Effector memory CD8-positive, alpha-beta T cell (primary cell): ENCODE measurements at regions not wholly inside any gene's neighbourhood (a gene's known extent, or its start where the extent isn't known, plus 50 kb on each side); places are given as distances from the start of the nearest gene placed in this dataset.

Source experiments
- ATAC-seq: fragments of 150-1000 bp; cut with Tn5 transposase; replicated peaks from 2 replicates; pipeline ENCODE4 v1.10.0; 2021; ENCODE audit warnings: mild to moderate bottlenecking, moderate library complexity
- DNase-seq, 3 experiments: peaks; one replicate each; pipeline ENCODE4 v3.0.0; 2021
- H3K27ac Mint-ChIP-seq, 2 donors: one replicate each; pipeline ENCODE4 v1.8.0; 2022; ENCODE audit warnings: mild to moderate bottlenecking in 2 of 2, mixed read lengths in 2 of 2, moderate library complexity in 2 of 2
- H3K27me3 Mint-ChIP-seq, 2 donors: one replicate each; pipeline ENCODE4 v1.8.0; 2022; ENCODE audit warnings: mixed read lengths in 2 of 2
- H3K36me3 Mint-ChIP-seq: one replicate; pipeline ENCODE4 v1.8.0; 2022; ENCODE audit warnings: mild to moderate bottlenecking, moderate library complexity, mixed read lengths; ENCODE audit not compliant: insufficient read depth
- H3K4me1 Mint-ChIP-seq, 2 donors: one replicate each; pipeline ENCODE4 v1.8.0; 2022; ENCODE audit warnings: low read depth in 2 of 2, mixed read lengths in 2 of 2
- H3K4me3 Mint-ChIP-seq, 2 donors: one replicate each; pipeline ENCODE4 v1.8.0; 2022; ENCODE audit warnings: mild to moderate bottlenecking in 2 of 2, mixed read lengths in 2 of 2, moderate library complexity in 2 of 2
- H3K9me3 Mint-ChIP-seq, 2 donors: one replicate each; pipeline ENCODE4 v1.8.0; 2022; ENCODE audit warnings: mixed read lengths in 2 of 2

DNA sequence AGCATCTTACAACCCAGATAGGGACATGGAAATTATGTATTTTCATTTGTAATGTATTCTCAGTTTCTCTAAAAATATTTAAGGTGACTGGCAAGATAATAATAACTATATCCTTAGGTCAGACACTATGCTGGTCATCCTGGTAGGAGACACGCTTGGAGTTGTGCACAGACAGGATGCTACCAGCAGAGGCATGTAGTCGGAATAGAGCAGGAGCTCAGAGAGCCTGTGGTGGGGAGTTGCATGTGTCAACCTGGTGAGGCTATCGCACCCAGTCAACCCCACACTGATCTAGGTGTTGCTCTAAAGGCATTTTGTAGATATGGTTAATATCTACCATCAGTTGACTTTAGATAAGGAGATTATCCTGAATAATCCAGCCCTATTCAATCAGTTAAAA lies 318.5 kb downstream of the MIAT start:
- DNase-seq: no peak

DNA sequence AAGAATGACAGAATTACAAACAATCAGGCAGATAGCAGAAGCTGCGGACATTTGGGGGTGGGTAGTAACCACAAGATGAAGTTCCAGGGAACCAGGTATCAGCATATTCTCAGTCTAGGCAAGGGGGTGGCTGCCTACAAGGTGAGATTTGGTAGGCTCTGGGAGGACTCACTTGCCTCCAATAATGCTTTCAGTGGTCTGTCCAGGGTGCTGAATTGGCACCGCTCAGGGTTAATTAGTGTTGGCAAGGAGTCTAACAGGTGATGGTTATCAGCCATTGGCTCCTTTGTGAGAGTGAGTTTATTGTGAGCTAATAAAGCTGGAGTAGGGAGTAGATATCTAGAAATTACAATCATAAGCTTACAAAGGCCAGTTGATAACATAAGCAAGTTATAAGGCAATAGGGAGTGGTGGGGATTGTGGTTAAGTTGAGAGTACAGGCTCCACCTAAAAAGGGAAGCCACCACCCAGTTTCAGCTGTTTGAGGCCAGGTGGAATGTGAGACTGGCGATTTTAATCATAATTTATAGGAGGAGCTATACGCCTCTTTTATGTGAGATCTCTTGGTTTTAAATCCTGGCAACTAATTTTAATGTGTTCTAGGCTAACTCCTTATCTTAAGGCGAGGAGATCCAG lies 320.5 kb downstream of the MIAT start:
- no peaks in the 10 kb centered on the region for H3K4me1 Mint-ChIP-seq

More for the DNA sequence above, 318.5 kb downstream of the MIAT start:
- H3K27ac Mint-ChIP-seq: no peak overlapping the region
- no peaks in the 10 kb centered on the region for H3K4me1 Mint-ChIP-seq
- H3K9me3 Mint-ChIP-seq: no peaks in the 10 kb centered on the region
- no peak overlapping the region for H3K4me3 Mint-ChIP-seq
- no peak for ATAC-seq
- H3K36me3 Mint-ChIP-seq: no peaks in the 10 kb centered on the region
- H3K27me3 Mint-ChIP-seq: peaks cover 9 to 13% of the 10 kb centered on the region in 2 donors

DNA sequence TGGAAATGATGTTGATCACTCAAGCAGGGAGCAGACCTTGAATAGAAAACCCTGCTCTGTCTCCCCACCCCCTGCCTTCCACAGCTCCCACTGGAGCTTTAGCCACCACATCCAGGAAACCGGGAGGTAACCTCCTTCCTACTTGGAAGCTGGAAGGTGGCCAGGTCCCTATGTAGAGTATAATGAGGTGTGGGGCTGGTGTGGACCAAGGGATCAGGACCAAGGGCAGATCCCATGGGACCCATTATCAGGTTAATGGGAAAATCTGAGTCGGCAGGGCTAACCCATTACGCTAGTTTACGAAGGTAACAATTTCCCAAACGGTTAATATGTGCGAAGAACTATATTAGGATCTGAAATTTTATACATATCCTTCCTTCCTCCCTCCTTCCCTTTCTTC lies 321.9 kb downstream of the MIAT start:
- H3K4me3 Mint-ChIP-seq: no peak overlapping the region
- H3K36me3 Mint-ChIP-seq: no peaks in the 10 kb centered on the region
- no peak for ATAC-seq
- H3K27me3 Mint-ChIP-seq: peaks cover 6 to 10% of the 10 kb centered on the region in 2 donors
- DNase-seq: no peak
- H3K4me1 Mint-ChIP-seq: no peaks in the 10 kb centered on the region
- no peak overlapping the region for H3K27ac Mint-ChIP-seq
- no peaks in the 10 kb centered on the region for H3K9me3 Mint-ChIP-seq

More for the DNA sequence above, 320.5 kb downstream of the MIAT start:
- H3K9me3 Mint-ChIP-seq: no peaks in the 10 kb centered on the region
- ATAC-seq (no peak), DNase-seq (no peak)
- no peak overlapping the region for H3K4me3 Mint-ChIP-seq
- no peaks in the 10 kb centered on the region for H3K36me3 Mint-ChIP-seq
- no peak overlapping the region for H3K27ac Mint-ChIP-seq
- peaks cover 6 to 7% of the 10 kb centered on the region in 2 donors for H3K27me3 Mint-ChIP-seq

DNA sequence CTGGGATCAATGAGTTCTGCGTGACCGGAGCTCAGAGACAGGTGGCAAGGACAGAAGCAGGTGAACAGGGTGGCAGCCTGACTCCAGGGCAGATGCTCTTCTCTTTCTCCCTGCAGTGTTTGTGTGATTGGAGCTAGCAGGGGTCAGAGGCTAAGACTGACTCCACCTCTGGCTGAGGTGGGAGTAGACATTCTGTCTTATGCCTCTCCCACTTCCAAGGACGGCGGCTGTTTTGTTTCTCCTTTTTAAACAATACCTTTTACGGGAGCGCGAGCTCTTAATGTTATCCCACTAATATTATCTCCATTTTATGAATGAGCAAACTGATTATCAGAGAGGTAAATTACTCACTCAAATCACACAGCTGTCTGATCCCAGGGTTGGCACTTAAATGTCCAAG lies 323.7 kb downstream of the MIAT start:
- Mint-ChIP-seq H3K4me1 (no peaks in the 10 kb centered on the region), H3K9me3 (no peaks in the 10 kb centered on the region), H3K27ac (no peak overlapping the region), H3K4me3 (no peak overlapping the region), H3K27me3 (peaks cover 14 to 26% of the 10 kb centered on the region in 2 donors), H3K36me3 (no peaks in the 10 kb centered on the region)
- DNase-seq (no peak), ATAC-seq (no peak)

DNA sequence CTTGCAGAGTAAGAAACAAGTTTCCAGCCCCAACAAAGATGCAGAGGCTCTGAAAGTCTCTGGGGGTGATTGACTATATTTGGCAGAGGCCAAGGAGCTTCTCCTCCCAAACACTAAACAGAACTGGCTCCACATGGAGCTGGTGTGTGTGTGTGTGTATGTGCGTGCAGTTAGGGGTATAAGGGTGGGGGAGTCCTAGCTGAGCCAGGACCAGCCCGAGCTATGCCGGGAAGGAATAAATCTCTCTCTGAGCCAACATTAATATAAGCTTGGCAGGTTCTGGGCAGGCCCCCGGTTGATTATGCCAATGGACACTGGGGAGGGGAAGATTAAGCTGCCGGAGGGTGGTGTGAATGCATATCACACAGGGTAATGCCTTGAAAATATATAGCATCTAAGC lies 324.2 kb downstream of the MIAT start:
- no peak for ATAC-seq
- Mint-ChIP-seq H3K27ac (no peak overlapping the region), H3K4me1 (no peaks in the 10 kb centered on the region), H3K4me3 (no peak overlapping the region), H3K36me3 (no peaks in the 10 kb centered on the region), H3K9me3 (no peaks in the 10 kb centered on the region), H3K27me3 (peaks cover 14 to 26% of the 10 kb centered on the region in 2 donors)
- DNase-seq: no peak

DNA sequence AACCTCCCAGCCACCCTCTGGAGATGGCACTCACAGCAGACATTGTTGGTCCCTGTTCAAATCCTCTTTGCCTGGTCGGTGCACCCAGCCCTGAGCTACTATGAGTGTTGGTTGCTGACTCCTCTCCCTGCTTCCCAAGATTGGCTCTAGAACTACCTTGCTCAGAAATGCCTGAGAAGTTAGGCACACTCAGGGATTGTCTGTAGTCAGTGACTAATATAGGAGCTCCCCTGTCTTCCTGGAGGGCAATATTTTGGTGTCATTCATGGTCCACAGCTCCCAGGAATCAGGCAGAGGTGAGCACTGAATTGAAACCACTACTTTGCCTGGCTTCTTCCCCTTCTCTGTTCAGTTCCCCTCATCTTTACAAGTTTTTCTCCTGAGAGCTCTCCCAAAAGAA lies 325.9 kb downstream of the MIAT start:
- H3K27ac Mint-ChIP-seq: no peak overlapping the region
- no peak overlapping the region for H3K4me3 Mint-ChIP-seq
- no peaks in the 10 kb centered on the region for H3K9me3 Mint-ChIP-seq
- ATAC-seq: no peak
- H3K4me1 Mint-ChIP-seq: no peaks in the 10 kb centered on the region
- H3K36me3 Mint-ChIP-seq: no peaks in the 10 kb centered on the region
- no peak for DNase-seq
- H3K27me3 Mint-ChIP-seq: peaks cover 14 to 26% of the 10 kb centered on the region in 2 donors

DNA sequence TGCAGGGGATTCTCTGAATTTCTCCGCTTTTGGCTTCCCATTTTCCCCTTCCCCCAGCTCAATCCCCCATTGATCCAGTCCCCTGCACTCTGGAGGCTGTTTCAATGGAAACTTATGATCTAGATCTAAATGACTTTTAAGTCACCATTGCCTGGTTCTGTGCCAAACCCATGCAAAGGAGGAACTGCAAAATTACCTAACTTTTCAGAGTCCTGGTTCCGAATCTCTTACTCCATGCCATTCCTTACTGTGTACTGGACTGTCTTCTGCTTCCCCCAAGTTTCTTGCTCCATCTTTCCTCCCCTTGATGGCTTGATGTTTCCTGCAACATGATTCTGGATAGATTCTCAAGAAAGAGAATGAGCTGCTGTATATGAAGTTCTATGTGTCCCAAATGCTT lies 327.8 kb downstream of the MIAT start:
- no peaks in the 10 kb centered on the region for H3K36me3 Mint-ChIP-seq
- ATAC-seq (no peak), DNase-seq (no peak)
- no peaks in the 10 kb centered on the region for H3K4me1 Mint-ChIP-seq
- H3K4me3 Mint-ChIP-seq: no peak overlapping the region
- H3K27ac Mint-ChIP-seq: no peak overlapping the region
- H3K9me3 Mint-ChIP-seq: no peaks in the 10 kb centered on the region
- peaks cover 8 to 26% of the 10 kb centered on the region in 2 donors for H3K27me3 Mint-ChIP-seq

DNA sequence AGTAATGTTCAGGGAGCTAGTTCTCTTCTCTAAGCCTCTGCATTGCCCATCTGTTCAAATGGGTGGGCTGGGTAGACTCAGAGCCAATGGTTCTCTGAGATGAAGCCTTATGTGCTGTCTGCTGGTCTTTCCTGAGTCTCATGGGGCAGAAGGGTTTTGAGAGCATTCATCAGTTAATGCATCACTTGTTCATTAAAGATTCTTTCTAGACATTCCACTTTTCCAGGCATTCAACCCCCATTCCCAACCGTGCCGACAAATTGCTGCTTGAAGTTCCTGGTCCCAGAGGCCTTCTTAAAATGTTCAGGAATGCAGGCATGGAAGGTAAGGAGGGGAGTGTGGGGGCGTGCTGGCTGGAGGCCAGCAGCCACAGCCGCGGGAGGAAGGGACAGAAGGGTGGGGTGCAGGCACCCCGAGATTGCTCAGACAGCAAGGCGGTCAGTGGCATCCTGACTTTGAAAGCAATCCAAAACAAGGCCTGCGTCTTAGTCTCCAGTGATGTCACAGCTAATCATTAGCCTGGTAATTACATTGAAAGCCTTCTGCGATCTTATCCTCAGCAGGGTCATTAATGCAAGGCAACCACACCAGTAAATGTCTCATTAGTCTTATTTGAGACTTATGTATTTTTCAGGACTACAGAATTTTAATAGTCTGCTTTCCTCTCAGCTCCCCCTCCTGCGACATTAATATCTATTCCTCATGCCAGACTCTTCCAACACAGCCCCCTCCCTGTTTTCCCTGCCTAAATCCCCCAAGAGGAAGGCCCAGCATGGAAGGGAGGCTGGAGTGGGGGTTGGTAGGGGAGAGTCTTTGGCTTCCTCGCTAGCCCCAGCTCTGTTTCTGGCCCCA lies 328.8 kb downstream of the MIAT start:
- ATAC-seq (no peak), DNase-seq (no peak)
- Mint-ChIP-seq H3K36me3 (no peaks in the 10 kb centered on the region), H3K27me3 (peaks cover 8 to 26% of the 10 kb centered on the region in 2 donors), H3K4me3 (no peak overlapping the region), H3K27ac (no peak overlapping the region), H3K9me3 (no peaks in the 10 kb centered on the region), H3K4me1 (no peaks in the 10 kb centered on the region)

DNA sequence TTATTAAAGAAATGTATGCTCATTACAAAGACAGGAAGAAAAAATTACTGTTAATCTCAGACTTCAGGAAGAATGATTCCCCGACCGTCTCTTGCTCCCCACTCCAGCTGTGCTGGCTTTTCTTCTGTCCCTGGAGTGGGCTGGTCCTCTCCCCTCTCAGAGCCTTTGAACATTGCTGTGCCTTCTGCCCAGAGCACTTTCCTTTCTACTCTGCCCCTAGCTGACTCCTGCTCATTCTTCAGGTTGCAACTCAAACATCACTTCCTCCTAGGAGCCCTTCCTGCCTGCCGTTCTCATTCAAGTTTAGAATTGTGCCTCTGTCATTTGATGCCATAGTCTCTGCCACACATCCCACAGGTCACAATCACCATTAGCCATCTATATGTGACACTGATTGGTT lies 329.5 kb downstream of the MIAT start:
- H3K27ac Mint-ChIP-seq: no peak overlapping the region
- no peak for DNase-seq
- no peaks in the 10 kb centered on the region for H3K4me1 Mint-ChIP-seq
- no peaks in the 10 kb centered on the region for H3K36me3 Mint-ChIP-seq
- H3K27me3 Mint-ChIP-seq: peaks cover 8 to 23% of the 10 kb centered on the region in 2 donors
- H3K4me3 Mint-ChIP-seq: no peak overlapping the region
- no peaks in the 10 kb centered on the region for H3K9me3 Mint-ChIP-seq
- no peak for ATAC-seq

DNA sequence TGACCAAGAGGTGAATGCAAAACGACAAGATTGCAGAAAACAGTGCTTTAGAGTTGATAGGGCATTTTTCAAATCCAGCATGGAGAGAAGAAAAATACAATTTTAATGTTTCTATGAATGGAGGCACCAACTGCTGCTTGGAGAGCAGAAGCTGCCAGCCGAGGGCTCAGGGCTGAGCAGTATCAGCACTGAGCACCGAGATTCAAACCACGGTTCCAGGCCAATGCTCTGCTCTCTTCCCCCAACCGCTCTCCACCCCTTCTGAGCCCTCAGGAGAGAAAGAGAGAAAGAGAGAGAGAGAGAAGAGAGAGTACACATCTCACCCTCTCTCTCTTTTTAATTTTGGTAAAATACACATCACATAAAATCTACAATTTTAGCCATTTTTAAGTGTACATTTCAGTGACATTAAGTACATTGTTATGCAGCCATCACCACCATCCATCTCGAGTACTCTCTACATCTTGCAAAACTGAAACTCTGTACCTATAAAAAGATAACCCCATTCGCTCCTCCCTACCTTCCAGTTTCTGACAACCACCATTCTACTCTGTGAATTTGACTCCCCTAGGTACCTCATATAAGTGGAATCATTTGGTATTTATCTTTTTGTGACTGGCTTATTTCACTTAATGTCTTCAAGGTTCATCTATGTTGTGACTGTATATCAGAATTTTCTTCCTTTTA lies 333.3 kb downstream of the MIAT start:
- Mint-ChIP-seq H3K27ac (no peak overlapping the region), H3K9me3 (no peaks in the 10 kb centered on the region), H3K4me1 (no peaks in the 10 kb centered on the region), H3K27me3 (peaks cover 3 to 6% of the 10 kb centered on the region in 2 donors), H3K36me3 (no peaks in the 10 kb centered on the region), H3K4me3 (no peak overlapping the region)
- ATAC-seq (no peak), DNase-seq (no peak)

DNA sequence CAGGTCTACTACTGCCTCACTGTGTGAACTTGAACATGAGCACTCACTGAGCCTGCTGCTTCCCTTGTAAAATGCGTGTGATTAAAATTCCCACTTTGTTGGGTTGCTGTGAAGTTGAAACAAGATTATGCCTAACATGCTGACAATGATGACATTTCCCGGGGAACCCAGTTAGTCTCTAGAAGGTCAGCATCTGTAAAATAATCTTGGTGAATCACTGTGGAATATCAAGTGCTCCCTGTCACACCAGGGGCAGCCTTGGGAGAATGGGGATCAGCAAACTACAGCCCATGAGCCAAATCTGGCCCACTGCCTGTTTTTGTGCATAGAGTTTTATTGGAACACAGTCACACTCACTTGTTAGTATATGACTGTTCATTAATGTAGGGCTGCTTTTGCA lies 335.2 kb downstream of the MIAT start:
- no peak overlapping the region for H3K4me3 Mint-ChIP-seq
- ATAC-seq: no peak
- no peaks in the 10 kb centered on the region for H3K4me1 Mint-ChIP-seq
- H3K27ac Mint-ChIP-seq: no peak overlapping the region
- peaks cover 0 to 4% of the 10 kb centered on the region in 2 donors for H3K27me3 Mint-ChIP-seq
- no peaks in the 10 kb centered on the region for H3K36me3 Mint-ChIP-seq
- DNase-seq: no peak
- no peaks in the 10 kb centered on the region for H3K9me3 Mint-ChIP-seq

DNA sequence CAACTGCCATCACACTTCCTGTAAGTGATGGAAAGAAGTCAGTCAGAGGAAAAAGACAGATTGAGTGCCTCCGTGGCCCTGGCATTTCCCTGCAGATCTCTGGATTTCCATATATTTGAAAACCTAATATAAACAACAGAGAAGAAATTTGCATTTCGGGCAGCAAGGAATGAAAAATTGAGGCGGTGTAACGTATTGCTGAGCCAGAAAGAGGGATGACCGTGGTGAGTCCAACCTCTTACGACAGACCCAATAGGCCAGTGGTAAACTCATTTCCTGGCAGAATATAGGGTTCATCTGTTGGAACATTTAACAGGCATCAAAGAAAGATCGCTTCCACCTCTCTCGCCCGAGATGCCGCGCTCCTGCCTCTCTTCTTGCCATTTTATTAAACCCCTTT lies 336.5 kb downstream of the MIAT start:
- Mint-ChIP-seq H3K27ac (no peak overlapping the region), H3K9me3 (no peaks in the 10 kb centered on the region), H3K36me3 (no peaks in the 10 kb centered on the region), H3K27me3 (peaks cover 0 to 4% of the 10 kb centered on the region in 2 donors), H3K4me3 (no peak overlapping the region), H3K4me1 (no peaks in the 10 kb centered on the region)
- ATAC-seq: no peak
- no peak for DNase-seq

DNA sequence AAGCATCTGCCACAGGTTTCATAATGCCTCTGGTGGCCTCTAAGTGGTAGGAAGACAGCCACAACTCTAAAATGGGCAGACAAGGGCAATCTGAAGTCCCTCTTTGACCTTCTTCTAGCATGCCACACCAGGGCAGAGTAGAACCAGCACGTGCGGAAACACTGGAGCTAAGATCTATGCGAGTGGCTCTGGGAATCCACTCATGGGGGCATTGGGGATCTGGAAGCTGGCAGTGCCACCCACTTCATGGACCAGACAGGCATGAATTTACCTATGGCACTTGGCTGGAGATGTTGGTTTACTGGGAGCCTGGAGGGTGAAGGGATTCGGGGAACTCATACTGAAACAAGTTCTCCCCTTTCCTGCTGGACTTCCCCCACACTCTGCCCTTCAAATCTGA lies 337.4 kb downstream of the MIAT start:
- H3K27ac Mint-ChIP-seq: no peak overlapping the region
- no peaks in the 10 kb centered on the region for H3K36me3 Mint-ChIP-seq
- ATAC-seq: no peak
- peaks cover 0 to 4% of the 10 kb centered on the region in 2 donors for H3K27me3 Mint-ChIP-seq
- no peak overlapping the region for H3K4me3 Mint-ChIP-seq
- DNase-seq: no peak
- no peaks in the 10 kb centered on the region for H3K4me1 Mint-ChIP-seq
- no peaks in the 10 kb centered on the region for H3K9me3 Mint-ChIP-seq

DNA sequence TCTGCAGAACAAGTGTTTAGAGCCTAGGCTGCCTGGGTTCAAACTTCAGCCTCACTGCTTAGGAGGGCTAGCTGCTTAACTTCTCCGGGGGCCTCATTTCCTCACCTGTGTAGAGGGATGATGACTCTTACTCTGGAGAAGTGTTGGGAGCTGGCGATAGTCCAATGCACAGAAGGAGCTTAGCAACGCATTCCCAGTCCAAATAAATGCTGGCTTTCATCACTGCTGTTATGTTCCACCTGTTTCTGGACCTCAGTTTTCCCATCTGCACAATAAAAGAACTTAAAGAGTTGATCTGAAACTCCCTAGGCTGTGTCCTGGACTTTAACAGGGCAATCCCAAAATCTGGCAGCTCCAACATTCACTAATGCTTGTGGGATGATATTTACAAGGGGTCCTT lies 337.8 kb downstream of the MIAT start:
- H3K4me3 Mint-ChIP-seq: no peak overlapping the region
- H3K36me3 Mint-ChIP-seq: no peaks in the 10 kb centered on the region
- peaks cover 0 to 4% of the 10 kb centered on the region in 2 donors for H3K27me3 Mint-ChIP-seq
- H3K9me3 Mint-ChIP-seq: no peaks in the 10 kb centered on the region
- ATAC-seq (no peak), DNase-seq (no peak)
- H3K4me1 Mint-ChIP-seq: no peaks in the 10 kb centered on the region
- H3K27ac Mint-ChIP-seq: no peak overlapping the region
